HFF-Myc (cell line): ENCODE measurements at regions not wholly inside any gene's neighbourhood (a gene's known extent, or its start where the extent isn't known, plus 50 kb on each side); places are given as distances from the start of the nearest gene placed in this dataset.
"Not testable (repeated sequence)": the region's sequence is repeated elsewhere in the genome, so short reads cannot be mapped to it uniquely, and the experiment has no call there.

Experiments used
- DNase-seq: peaks from one replicate; pipeline ENCODE4 v3.0.0-alpha.2; 2011; ENCODE audit warnings: low read depth; ENCODE audit errors: extremely low read depth
- H3K4me3 ChIP-seq: replicated peaks from 2 replicates; pipeline ENCODE4 v1.5.1; 2011; ENCODE audit warnings: low read depth, mild to moderate bottlenecking, control low read depth, low read length
- TF ChIP-seq, protein P1 (sequence below): IDR thresholded peaks from 2 replicates; pipeline ENCODE4 v1.5.1; 2012; ENCODE audit warnings: mild to moderate bottlenecking, low read depth, low read length, control low read depth; ENCODE audit errors: missing control alignments

GRCh38 chr11:13208921-13209320 lies 68.7 kb upstream of the BMAL1 start:
- DNase-seq = no peak

DNA sequence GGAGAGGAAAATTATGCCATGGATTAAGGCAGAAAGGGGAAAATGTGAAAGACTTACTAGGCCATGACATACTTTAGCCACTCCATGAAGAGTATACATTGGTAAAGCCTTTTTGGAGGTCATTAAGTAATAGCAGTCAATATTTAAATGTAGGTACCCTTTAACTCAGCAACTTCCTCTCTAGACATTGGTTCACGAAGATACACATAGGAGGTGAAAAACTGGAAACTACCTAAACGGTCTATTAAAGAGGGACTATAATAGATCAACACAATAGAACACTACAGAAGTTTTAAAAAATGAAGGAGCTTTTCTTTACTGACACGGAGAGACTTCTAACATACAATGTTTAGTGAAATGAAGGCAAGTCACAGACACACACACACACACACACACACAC lies 68.2 kb upstream of the BMAL1 start:
- no peak for DNase-seq
- TF ChIP-seq, protein P1, sequence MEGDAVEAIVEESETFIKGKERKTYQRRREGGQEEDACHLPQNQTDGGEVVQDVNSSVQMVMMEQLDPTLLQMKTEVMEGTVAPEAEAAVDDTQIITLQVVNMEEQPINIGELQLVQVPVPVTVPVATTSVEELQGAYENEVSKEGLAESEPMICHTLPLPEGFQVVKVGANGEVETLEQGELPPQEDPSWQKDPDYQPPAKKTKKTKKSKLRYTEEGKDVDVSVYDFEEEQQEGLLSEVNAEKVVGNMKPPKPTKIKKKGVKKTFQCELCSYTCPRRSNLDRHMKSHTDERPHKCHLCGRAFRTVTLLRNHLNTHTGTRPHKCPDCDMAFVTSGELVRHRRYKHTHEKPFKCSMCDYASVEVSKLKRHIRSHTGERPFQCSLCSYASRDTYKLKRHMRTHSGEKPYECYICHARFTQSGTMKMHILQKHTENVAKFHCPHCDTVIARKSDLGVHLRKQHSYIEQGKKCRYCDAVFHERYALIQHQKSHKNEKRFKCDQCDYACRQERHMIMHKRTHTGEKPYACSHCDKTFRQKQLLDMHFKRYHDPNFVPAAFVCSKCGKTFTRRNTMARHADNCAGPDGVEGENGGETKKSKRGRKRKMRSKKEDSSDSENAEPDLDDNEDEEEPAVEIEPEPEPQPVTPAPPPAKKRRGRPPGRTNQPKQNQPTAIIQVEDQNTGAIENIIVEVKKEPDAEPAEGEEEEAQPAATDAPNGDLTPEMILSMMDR = no peak
- no peak overlapping the region for H3K4me3 ChIP-seq

More at GRCh38 chr11:13208921-13209320, 68.7 kb upstream of the BMAL1 start:
- TF ChIP-seq, protein P1 = no peak
- no peak overlapping the region for H3K4me3 ChIP-seq

- DNase-seq = peak; percentile 47
- no peak overlapping the region for H3K4me3 ChIP-seq
- TF ChIP-seq, protein P1 = peak; percentile 64
Observed at GRCh38 chr11:13210424-13210823, 67.2 kb upstream of the BMAL1 start.

DNA sequence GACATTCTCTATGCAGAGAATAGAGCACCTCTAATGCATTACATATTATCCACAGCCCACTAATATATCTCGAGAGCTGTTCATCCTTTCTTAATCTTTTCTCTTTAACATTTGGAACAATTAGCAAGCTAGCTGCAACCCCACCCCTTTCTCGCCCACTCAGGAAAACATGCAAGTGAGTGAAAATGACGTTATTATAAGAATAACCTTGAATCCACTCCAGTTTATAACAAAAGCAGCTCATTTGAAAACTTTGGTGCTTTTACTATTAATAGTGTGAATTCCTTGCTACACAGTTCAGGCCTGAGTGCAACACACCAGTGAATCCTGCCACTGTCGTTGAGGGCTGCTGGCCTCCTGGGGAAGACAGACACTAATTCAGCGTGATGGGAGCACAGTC lies 63.3 kb upstream of the BMAL1 start:
- DNase-seq = no peak
- H3K4me3 ChIP-seq = no peak overlapping the region
- TF ChIP-seq, protein P1 = no peak

- TF ChIP-seq, protein P1 = no peak
- no peak overlapping the region for H3K4me3 ChIP-seq
- DNase-seq = no peak
Observed at GRCh38 chr11:13215149-13215548, 62.4 kb upstream of the BMAL1 start.

- peak overlapping the region; percentile 10 for H3K4me3 ChIP-seq
- DNase-seq = peak; percentile 56
- TF ChIP-seq, protein P1 = no peak
Observed at GRCh38 chr11:13216019-13216710, 61.4 kb upstream of the BMAL1 start.

DNA sequence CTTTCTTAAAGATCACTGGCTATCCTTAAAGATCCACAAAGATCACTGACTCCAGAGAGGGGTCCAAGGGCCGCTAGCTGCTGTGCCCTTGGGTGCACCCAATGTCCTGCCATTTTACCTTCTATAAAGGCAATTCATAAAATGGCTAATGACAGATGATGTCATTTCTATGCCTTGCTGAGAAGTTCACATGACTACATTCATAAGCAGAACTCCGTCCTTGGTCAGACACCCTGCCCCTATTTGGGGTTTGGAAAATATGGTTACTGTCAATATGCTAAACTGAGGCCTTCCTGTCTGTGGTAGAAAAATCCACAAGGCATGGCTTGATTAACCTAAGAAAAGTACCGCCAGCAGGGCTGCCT lies 60.9 kb upstream of the BMAL1 start:
- TF ChIP-seq, protein P1 = no peak
- no peak overlapping the region for H3K4me3 ChIP-seq
- DNase-seq = no peak

DNA sequence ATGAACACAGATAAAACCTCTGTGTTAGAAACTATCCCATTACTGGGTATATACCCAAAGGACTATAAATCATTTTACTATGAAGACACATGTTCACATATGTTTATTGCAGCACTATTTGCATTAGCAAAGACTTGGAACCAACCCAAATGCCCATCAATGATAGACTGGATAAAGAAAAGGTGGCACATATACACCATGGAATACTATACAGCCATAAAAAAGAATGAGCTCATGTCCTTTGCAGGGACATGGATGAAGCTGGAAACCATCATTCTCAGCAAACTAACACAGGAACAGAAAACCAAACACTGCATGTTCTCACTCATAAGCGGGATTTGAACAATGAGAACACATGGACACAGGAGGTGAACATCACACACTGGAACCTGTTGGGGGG lies 58.9 kb upstream of the BMAL1 start:
- not testable (repeated sequence) for H3K4me3 ChIP-seq, DNase-seq
